Nephron progenitor cell (in vitro differentiated cells): ENCODE measurements at regions not wholly inside any gene's neighbourhood (a gene's known extent, or its start where the extent isn't known, plus 50 kb on each side); places are given as distances from the start of the nearest gene placed in this dataset.

ENCODE experiments used
- DNase-seq: peaks from one replicate; pipeline ENCODE4 v3.0.0; 2021
- H3K27ac Mint-ChIP-seq: 2 replicates; pipeline ENCODE4 v1.8.0; 2021; ENCODE audit warnings: mild to moderate bottlenecking, moderate library complexity, mixed read lengths
- H3K27me3 Mint-ChIP-seq: 2 replicates; pipeline ENCODE4 v1.8.0; 2021; ENCODE audit warnings: mild to moderate bottlenecking, low read depth, mixed read lengths; ENCODE audit not compliant: poor library complexity
- H3K36me3 Mint-ChIP-seq: 2 replicates; pipeline ENCODE4 v1.8.0; 2021; ENCODE audit warnings: low read depth, mixed read lengths
- H3K4me1 Mint-ChIP-seq: 2 replicates; pipeline ENCODE4 v1.8.0; 2021; ENCODE audit warnings: mixed read lengths
- H3K4me3 Mint-ChIP-seq: 2 replicates; pipeline ENCODE4 v1.8.0; 2021; ENCODE audit warnings: mild to moderate bottlenecking, moderate library complexity, mixed read lengths
- H3K9me3 Mint-ChIP-seq: 2 replicates; pipeline ENCODE4 v1.8.0; 2021; ENCODE audit warnings: mild to moderate bottlenecking, moderate library complexity, mixed read lengths
- TF ChIP-seq, protein P1 (sequence below): fragments of 200-600 bp; sonication (generic); IDR thresholded peaks from 2 replicates; pipeline ENCODE4 v1.5.0; 2021; ENCODE audit warnings: antibody characterized with exemption

- peaks cover 49% of the 10 kb centered on the region for H3K9me3 Mint-ChIP-seq
Measured at GRCh38 chr22:44613196-44613595, 88.8 kb upstream of the PRR5 start.

GRCh38 chr22:44611880-44612496 is 90.0 kb upstream of the PRR5 start:
- Mint-ChIP-seq H3K4me3 (no peak overlapping the region), H3K9me3 (peaks cover 49% of the 10 kb centered on the region), H3K4me1 (peaks cover 14% of the 10 kb centered on the region), H3K27ac (no peak overlapping the region), H3K27me3 (peaks cover 19% of the 10 kb centered on the region), H3K36me3 (no peaks in the 10 kb centered on the region)
- no peak for DNase-seq
- TF ChIP-seq, protein P1, sequence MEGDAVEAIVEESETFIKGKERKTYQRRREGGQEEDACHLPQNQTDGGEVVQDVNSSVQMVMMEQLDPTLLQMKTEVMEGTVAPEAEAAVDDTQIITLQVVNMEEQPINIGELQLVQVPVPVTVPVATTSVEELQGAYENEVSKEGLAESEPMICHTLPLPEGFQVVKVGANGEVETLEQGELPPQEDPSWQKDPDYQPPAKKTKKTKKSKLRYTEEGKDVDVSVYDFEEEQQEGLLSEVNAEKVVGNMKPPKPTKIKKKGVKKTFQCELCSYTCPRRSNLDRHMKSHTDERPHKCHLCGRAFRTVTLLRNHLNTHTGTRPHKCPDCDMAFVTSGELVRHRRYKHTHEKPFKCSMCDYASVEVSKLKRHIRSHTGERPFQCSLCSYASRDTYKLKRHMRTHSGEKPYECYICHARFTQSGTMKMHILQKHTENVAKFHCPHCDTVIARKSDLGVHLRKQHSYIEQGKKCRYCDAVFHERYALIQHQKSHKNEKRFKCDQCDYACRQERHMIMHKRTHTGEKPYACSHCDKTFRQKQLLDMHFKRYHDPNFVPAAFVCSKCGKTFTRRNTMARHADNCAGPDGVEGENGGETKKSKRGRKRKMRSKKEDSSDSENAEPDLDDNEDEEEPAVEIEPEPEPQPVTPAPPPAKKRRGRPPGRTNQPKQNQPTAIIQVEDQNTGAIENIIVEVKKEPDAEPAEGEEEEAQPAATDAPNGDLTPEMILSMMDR, result no peak

More at GRCh38 chr22:44613196-44613595, 88.8 kb upstream of the PRR5 start:
- H3K36me3 Mint-ChIP-seq, result no peaks in the 10 kb centered on the region
- DNase-seq, result no peak
- no peak overlapping the region for H3K4me3 Mint-ChIP-seq
- H3K4me1 Mint-ChIP-seq, result peaks cover 9% of the 10 kb centered on the region
- no peak overlapping the region for H3K27ac Mint-ChIP-seq
- TF ChIP-seq, protein P1, result no peak
- peaks cover 10% of the 10 kb centered on the region for H3K27me3 Mint-ChIP-seq

GRCh38 chr22:44610071-44610470 is 91.9 kb upstream of the PRR5 start:
- Mint-ChIP-seq H3K4me1 (peaks cover 24% of the 10 kb centered on the region), H3K36me3 (no peaks in the 10 kb centered on the region), H3K4me3 (no peak overlapping the region), H3K27me3 (peaks cover 34% of the 10 kb centered on the region), H3K9me3 (peaks cover 44% of the 10 kb centered on the region), H3K27ac (no peak overlapping the region)
- DNase-seq, result no peak
- TF ChIP-seq, protein P1, result no peak

DNA sequence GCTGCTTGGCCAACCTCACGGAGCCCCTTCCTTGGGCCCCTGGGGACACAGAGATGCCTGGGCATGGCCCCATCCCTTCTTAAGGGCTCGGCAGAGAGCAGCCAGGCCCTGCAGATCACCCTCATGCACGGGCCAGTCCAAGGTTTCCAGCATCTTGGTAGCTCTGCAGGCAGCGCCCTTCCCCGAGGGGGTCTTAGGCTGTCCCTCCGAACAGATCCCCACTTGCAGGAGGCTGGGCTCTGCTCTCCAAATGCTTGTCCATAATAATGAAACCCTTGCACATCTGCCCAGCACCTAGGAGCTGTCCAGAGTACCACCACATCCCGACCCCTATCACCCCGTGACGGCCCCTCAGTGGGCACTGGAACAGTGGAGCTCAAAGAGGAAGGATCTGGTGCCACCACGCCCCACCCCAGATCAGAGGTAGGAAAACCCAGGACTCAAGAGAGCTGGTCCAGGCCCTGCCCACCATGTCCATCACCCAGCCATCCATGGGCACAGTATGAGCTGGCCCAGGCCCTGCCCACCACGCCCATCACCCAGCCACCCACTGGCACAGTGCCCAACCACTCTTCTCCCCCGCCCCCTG is 92.5 kb upstream of the PRR5 start:
- peaks cover 39% of the 10 kb centered on the region for H3K27me3 Mint-ChIP-seq
- H3K4me1 Mint-ChIP-seq, result peaks cover 30% of the 10 kb centered on the region
- no peak overlapping the region for H3K4me3 Mint-ChIP-seq
- TF ChIP-seq, protein P1, result no peak
- DNase-seq, result no peak
- H3K36me3 Mint-ChIP-seq, result no peaks in the 10 kb centered on the region
- H3K9me3 Mint-ChIP-seq, result peaks cover 40% of the 10 kb centered on the region
- H3K27ac Mint-ChIP-seq, result no peak overlapping the region

GRCh38 chr22:44608597-44609399 is 93.2 kb upstream of the PRR5 start:
- Mint-ChIP-seq H3K4me3 (no peak overlapping the region), H3K27me3 (peaks cover 46% of the 10 kb centered on the region), H3K4me1 (peaks cover 34% of the 10 kb centered on the region), H3K27ac (no peak overlapping the region), H3K36me3 (no peaks in the 10 kb centered on the region), H3K9me3 (peaks cover 33% of the 10 kb centered on the region)
- no peak for DNase-seq
- TF ChIP-seq, protein P1, result no peak
